ENCODE measurements at regions not wholly inside any gene's neighbourhood (a gene's known extent, or its start where the extent isn't known, plus 50 kb on each side); places are given as distances from the start of the nearest gene placed in this dataset.

- H3K4me3 Mint-ChIP-seq = no peak overlapping the region
- H3K27me3 Mint-ChIP-seq = peaks cover 42% of the 10 kb centered on the region
- H3K9me3 Mint-ChIP-seq = no peaks in the 10 kb centered on the region
- no peak for DNase-seq (ENCODE audit: low spot score in 2 of 2)
- ATAC-seq (replicated peaks; ENCODE audit: extremely low read depth, poor library complexity, severe bottlenecking) = no peak
- no peaks in the 10 kb centered on the region for H3K36me3 Mint-ChIP-seq (ENCODE audit: insufficient read depth)
- H3K27ac Mint-ChIP-seq (ENCODE audit: low read depth) = no peak overlapping the region
- H3K4me1 Mint-ChIP-seq = no peaks in the 10 kb centered on the region
These were observed 53.9 kb downstream of the FOXL1 start for GRCh38 chr16:86632206-86632605.

- no peak for ATAC-seq (replicated peaks; ENCODE audit: extremely low read depth, poor library complexity, severe bottlenecking)
- H3K9me3 Mint-ChIP-seq = no peaks in the 10 kb centered on the region
- H3K27ac Mint-ChIP-seq (ENCODE audit: low read depth) = no peak overlapping the region
- no peaks in the 10 kb centered on the region for H3K4me1 Mint-ChIP-seq
- no peaks in the 10 kb centered on the region for H3K36me3 Mint-ChIP-seq (ENCODE audit: insufficient read depth)
- no peak for DNase-seq (ENCODE audit: low spot score in 2 of 2)
- H3K27me3 Mint-ChIP-seq = peaks cover 46% of the 10 kb centered on the region
- no peak overlapping the region for H3K4me3 Mint-ChIP-seq
These were observed 54.6 kb downstream of the FOXL1 start for GRCh38 chr16:86632944-86633343.

DNA sequence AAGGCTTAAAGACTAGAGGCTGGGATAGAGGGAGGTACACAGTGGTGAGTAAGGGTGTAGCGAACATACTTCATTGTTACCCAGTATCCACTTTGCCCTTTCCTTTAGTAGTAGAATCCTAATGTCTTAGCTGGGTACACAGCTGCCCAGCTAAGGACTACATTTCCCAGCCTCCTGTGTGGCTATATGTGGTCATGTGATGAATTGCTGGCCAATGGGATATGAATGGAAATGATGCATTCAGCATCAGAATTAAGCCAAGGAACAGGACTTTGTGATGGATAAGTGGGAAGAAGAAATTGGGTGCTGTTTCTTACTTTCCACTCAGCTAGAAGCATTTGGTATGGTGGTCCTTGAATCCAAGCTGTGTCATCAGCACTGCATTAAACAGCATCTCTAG lies 55.9 kb downstream of the FOXL1 start:
- H3K27ac Mint-ChIP-seq (ENCODE audit: low read depth) = no peak overlapping the region
- H3K36me3 Mint-ChIP-seq (ENCODE audit: insufficient read depth) = no peaks in the 10 kb centered on the region
- no peaks in the 10 kb centered on the region for H3K4me1 Mint-ChIP-seq
- no peak for ATAC-seq (replicated peaks; ENCODE audit: extremely low read depth, poor library complexity, severe bottlenecking)
- DNase-seq (ENCODE audit: low spot score in 2 of 2) = no peak
- no peak overlapping the region for H3K4me3 Mint-ChIP-seq
- H3K9me3 Mint-ChIP-seq = no peaks in the 10 kb centered on the region
- peaks cover 46% of the 10 kb centered on the region for H3K27me3 Mint-ChIP-seq

GRCh38 chr16:86635176-86635876 lies 57.0 kb downstream of the FOXL1 start:
- Mint-ChIP-seq H3K36me3 (ENCODE audit: insufficient read depth) (no peaks in the 10 kb centered on the region), H3K27me3 (peaks cover 46% of the 10 kb centered on the region), H3K4me1 (no peaks in the 10 kb centered on the region), H3K4me3 (no peak overlapping the region), H3K9me3 (no peaks in the 10 kb centered on the region), H3K27ac (ENCODE audit: low read depth) (no peak overlapping the region)
- no peak for DNase-seq (ENCODE audit: low spot score in 2 of 2)
- no peak for ATAC-seq (replicated peaks; ENCODE audit: extremely low read depth, poor library complexity, severe bottlenecking)

DNA sequence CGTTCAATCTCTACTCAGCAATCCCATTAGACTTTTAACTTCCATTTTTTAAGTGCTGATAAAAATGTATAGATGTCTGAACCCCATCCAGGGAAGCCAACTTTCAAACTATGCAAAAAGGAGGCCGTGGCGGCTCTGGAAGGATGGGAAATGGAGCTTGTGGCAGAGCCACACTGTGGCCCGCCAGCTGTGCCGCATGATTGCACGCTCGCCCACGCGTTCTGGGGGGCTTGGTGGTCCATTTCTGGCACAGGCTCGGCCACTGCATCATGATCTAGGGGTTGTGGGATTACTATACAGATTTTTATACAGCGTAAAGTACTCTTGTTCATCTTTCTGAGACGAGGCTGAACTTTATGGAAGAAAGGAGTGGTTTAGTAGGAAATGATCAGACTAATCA lies 57.6 kb downstream of the FOXL1 start:
- ATAC-seq (replicated peaks; ENCODE audit: extremely low read depth, poor library complexity, severe bottlenecking) (no peak), DNase-seq (ENCODE audit: low spot score in 2 of 2) (no peak)
- Mint-ChIP-seq H3K36me3 (ENCODE audit: insufficient read depth) (no peaks in the 10 kb centered on the region), H3K27ac (ENCODE audit: low read depth) (no peak overlapping the region), H3K4me1 (no peaks in the 10 kb centered on the region), H3K4me3 (no peak overlapping the region), H3K27me3 (peaks cover 43% of the 10 kb centered on the region), H3K9me3 (no peaks in the 10 kb centered on the region)

DNA sequence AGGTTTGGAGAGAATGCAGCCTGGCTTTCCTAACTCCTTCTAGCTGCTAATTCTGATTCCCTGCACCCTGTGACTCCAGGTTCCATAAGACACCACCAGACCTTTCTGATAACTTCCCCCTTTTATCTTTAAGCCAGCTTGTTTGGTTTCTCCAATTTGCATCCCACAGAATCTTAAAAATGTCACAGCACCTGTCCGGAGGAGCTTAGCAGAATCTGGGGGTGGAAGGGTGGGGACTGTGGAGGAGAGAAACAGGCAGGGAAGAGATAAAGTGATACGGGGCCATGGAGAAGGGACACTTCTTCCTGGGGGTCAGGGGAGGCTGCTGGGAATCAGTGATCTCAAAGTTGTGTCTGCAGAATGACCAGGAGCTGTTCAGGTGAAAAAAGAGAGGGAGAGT lies 59.4 kb downstream of the FOXL1 start:
- no peak for DNase-seq (ENCODE audit: low spot score in 2 of 2)
- Mint-ChIP-seq H3K27me3 (peaks cover 35% of the 10 kb centered on the region), H3K27ac (ENCODE audit: low read depth) (no peak overlapping the region), H3K4me1 (no peaks in the 10 kb centered on the region), H3K36me3 (ENCODE audit: insufficient read depth) (no peaks in the 10 kb centered on the region), H3K9me3 (no peaks in the 10 kb centered on the region), H3K4me3 (no peak overlapping the region)
- no peak for ATAC-seq (replicated peaks; ENCODE audit: extremely low read depth, poor library complexity, severe bottlenecking)

DNA sequence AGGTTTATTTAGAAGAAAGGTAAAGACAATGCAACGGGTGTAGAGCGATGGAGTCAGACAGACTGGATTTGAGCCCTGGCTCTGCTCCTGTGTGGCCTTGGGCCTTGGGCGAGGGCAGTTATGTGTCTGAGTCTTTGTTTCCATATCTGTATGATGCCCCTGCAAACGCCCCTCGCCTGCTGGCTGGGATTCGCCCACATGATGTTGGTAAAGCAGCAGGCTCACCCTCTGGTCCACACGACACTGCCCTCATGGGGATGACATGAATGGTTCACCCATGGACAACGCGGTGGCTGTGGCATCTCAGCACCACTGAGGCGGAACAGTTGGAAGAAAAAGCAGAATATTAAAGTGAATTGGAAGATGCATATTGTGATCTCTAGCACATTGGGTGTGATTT lies 60.3 kb downstream of the FOXL1 start:
- Mint-ChIP-seq H3K9me3 (no peaks in the 10 kb centered on the region), H3K4me3 (no peak overlapping the region), H3K4me1 (no peaks in the 10 kb centered on the region), H3K27me3 (peaks cover 29% of the 10 kb centered on the region), H3K27ac (ENCODE audit: low read depth) (no peak overlapping the region), H3K36me3 (ENCODE audit: insufficient read depth) (no peaks in the 10 kb centered on the region)
- ATAC-seq (replicated peaks; ENCODE audit: extremely low read depth, poor library complexity, severe bottlenecking) (no peak), DNase-seq (ENCODE audit: low spot score in 2 of 2) (no peak)

DNA sequence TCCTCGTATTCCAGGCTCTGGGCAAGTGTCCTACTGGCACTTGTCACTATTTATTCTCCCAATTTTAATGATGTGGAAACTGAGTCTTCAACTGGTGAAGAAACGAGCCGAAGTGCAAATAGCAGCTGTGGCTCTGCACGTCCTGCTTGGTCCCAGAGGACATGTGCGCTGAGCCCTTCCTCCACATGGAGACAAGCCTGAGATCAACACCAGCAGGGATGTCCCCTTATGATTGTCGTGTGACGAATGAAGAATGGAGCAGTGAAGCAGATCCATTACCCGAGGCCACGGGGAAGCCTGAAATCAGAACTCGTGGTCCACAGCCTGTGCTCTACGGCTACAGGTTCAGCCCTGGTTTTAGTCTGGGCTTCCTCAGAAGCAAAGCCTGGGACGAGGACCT lies 61.0 kb downstream of the FOXL1 start:
- no peaks in the 10 kb centered on the region for H3K9me3 Mint-ChIP-seq
- no peak overlapping the region for H3K4me3 Mint-ChIP-seq
- no peaks in the 10 kb centered on the region for H3K36me3 Mint-ChIP-seq (ENCODE audit: insufficient read depth)
- H3K27me3 Mint-ChIP-seq = peaks cover 29% of the 10 kb centered on the region
- ATAC-seq (replicated peaks; ENCODE audit: extremely low read depth, poor library complexity, severe bottlenecking) (no peak), DNase-seq (ENCODE audit: low spot score in 2 of 2) (no peak)
- no peak overlapping the region for H3K27ac Mint-ChIP-seq (ENCODE audit: low read depth)
- no peaks in the 10 kb centered on the region for H3K4me1 Mint-ChIP-seq

GRCh38 chr16:86640265-86640843 lies 62.0 kb downstream of the FOXL1 start:
- no peak for DNase-seq (ENCODE audit: low spot score in 2 of 2)
- H3K36me3 Mint-ChIP-seq (ENCODE audit: insufficient read depth) = no peaks in the 10 kb centered on the region
- H3K4me3 Mint-ChIP-seq = no peak overlapping the region
- peaks cover 23% of the 10 kb centered on the region for H3K27me3 Mint-ChIP-seq
- no peak for ATAC-seq (replicated peaks; ENCODE audit: extremely low read depth, poor library complexity, severe bottlenecking)
- no peak overlapping the region for H3K27ac Mint-ChIP-seq (ENCODE audit: low read depth)
- H3K4me1 Mint-ChIP-seq = no peaks in the 10 kb centered on the region
- H3K9me3 Mint-ChIP-seq = no peaks in the 10 kb centered on the region

- DNase-seq (ENCODE audit: low spot score in 2 of 2) = no peak
- no peak for ATAC-seq (replicated peaks; ENCODE audit: extremely low read depth, poor library complexity, severe bottlenecking)
- Mint-ChIP-seq H3K4me1 (no peaks in the 10 kb centered on the region), H3K27me3 (peaks cover 16% of the 10 kb centered on the region), H3K9me3 (no peaks in the 10 kb centered on the region), H3K4me3 (no peak overlapping the region), H3K36me3 (ENCODE audit: insufficient read depth) (no peaks in the 10 kb centered on the region), H3K27ac (ENCODE audit: low read depth) (no peak overlapping the region)
These were observed 63.7 kb downstream of the FOXL1 start for GRCh38 chr16:86642087-86642486.

DNA sequence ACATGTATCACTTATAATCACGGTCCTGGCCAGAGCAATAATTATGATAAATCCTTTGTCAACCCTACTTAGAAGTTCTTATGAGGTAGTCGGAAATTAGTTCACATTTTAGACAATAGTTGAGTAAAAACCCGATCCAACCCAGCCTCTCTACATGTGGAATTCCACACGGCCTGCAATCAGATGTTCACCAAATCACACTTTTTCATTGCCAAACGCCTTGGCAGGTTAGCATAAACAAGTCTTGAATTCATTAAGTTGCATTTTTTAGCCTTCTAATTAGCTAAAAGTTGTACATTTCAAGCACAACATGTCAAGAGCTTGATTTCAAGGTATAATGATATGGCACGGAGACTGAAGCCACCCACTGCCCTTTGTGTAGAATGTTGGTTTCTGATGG lies 65.3 kb downstream of the FOXL1 start:
- Mint-ChIP-seq H3K27me3 (peaks cover 11% of the 10 kb centered on the region), H3K4me3 (no peak overlapping the region), H3K9me3 (peaks cover 5% of the 10 kb centered on the region), H3K27ac (ENCODE audit: low read depth) (no peak overlapping the region), H3K4me1 (no peaks in the 10 kb centered on the region), H3K36me3 (ENCODE audit: insufficient read depth) (peaks cover 2% of the 10 kb centered on the region)
- no peak for ATAC-seq (replicated peaks; ENCODE audit: extremely low read depth, poor library complexity, severe bottlenecking)
- DNase-seq (ENCODE audit: low spot score in 2 of 2) = no peak

DNA sequence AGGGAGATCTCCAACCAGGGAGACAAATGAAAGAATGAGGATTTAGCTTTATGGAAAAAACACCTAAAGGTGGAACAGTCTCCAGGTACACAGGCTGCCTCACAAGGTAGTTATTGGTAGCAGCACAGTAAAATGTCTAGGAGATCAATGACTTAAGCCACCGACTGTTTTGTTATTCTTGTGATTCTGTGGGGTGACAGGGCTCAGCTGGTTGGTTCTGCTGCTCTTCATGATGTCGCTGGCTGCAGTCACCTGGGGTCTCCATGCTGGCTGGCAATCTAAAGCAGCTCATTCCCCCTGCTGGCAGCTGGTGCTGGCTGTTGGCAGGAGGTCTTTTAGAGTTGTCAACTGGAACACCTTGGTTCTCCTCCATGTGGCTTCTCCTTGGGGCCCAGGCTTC lies 69.2 kb downstream of the FOXL1 start:
- H3K4me1 Mint-ChIP-seq = no peaks in the 10 kb centered on the region
- peaks cover 32% of the 10 kb centered on the region for H3K27me3 Mint-ChIP-seq
- ATAC-seq (replicated peaks; ENCODE audit: extremely low read depth, poor library complexity, severe bottlenecking) (no peak), DNase-seq (ENCODE audit: low spot score in 2 of 2) (no peak)
- peaks cover 2% of the 10 kb centered on the region for H3K36me3 Mint-ChIP-seq (ENCODE audit: insufficient read depth)
- no peak overlapping the region for H3K4me3 Mint-ChIP-seq
- peaks cover 5% of the 10 kb centered on the region for H3K9me3 Mint-ChIP-seq
- H3K27ac Mint-ChIP-seq (ENCODE audit: low read depth) = no peak overlapping the region

DNA sequence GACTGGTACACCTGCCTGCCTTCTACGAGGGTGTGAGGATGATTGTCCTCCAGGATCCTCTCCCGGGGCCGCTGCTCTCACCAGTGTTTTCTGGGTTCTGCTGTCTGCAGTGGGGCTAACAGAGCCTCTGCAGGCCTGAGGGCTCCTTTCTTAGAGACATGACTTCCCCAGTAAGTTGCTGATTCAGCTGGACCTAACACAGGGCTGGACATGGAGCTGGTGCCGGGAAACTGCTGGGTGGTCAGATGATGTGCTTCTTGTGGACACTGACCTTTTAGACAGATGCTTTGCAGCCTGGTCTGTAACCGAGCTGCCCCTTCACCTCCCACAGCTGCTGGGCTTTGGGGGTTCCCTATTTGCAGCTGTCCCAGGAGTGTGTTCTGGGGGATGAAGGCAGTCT lies 71.5 kb downstream of the FOXL1 start:
- Mint-ChIP-seq H3K9me3 (peaks cover 5% of the 10 kb centered on the region), H3K27ac (ENCODE audit: low read depth) (no peak overlapping the region), H3K36me3 (ENCODE audit: insufficient read depth) (peaks cover 2% of the 10 kb centered on the region), H3K4me1 (no peaks in the 10 kb centered on the region), H3K4me3 (no peak overlapping the region), H3K27me3 (peaks cover 32% of the 10 kb centered on the region)
- ATAC-seq (replicated peaks; ENCODE audit: extremely low read depth, poor library complexity, severe bottlenecking) (no peak), DNase-seq (ENCODE audit: low spot score in 2 of 2) (no peak)
